Activated CD8-positive, alpha-beta T cell treated with anti-CD3 and anti-CD28 coated beads for 36 hours (primary cell): ENCODE measurements at regions not wholly inside any gene's neighbourhood (a gene's known extent, or its start where the extent isn't known, plus 50 kb on each side); places are given as distances from the start of the nearest gene placed in this dataset.

Experiments used
- ATAC-seq: fragments of 200-7000 bp; cut with Tn5 transposase; one replicate; pipeline ENCODE4 v1.10.0; 2021; ENCODE audit warnings: mild to moderate bottlenecking, moderate library complexity
- CTCF ChIA-PET: fragments of 350-600 bp; sonication (Branson Sonifier 250); formaldehyde crosslinking; loops from one replicate; lab custom pipeline; 2021; ENCODE audit warnings: antibody characterized with exemption; lab: Charles Lee
- POLR2A ChIA-PET: fragments of 350-600 bp; sonication (Branson Sonifier 250); formaldehyde crosslinking; loops from one replicate; lab custom pipeline; 2021; ENCODE audit warnings: antibody characterized with exemption; lab: Charles Lee
- DNase-seq: peaks from one replicate; pipeline ENCODE4 v3.0.0-alpha.2; 2020
- H3K27ac Mint-ChIP-seq: one replicate; pipeline ENCODE4 v1.8.0; 2021; ENCODE audit warnings: mild to moderate bottlenecking, mixed read lengths
- H3K27me3 Mint-ChIP-seq: one replicate; pipeline ENCODE4 v1.8.0; 2021; ENCODE audit warnings: mixed read lengths
- H3K36me3 Mint-ChIP-seq: one replicate; pipeline ENCODE4 v1.8.0; 2021; ENCODE audit warnings: low read depth, mixed read lengths
- H3K4me1 Mint-ChIP-seq: one replicate; pipeline ENCODE4 v1.8.0; 2021; ENCODE audit warnings: low read depth, mixed read lengths
- H3K4me3 Mint-ChIP-seq: one replicate; pipeline ENCODE4 v1.8.0; 2021; ENCODE audit warnings: mild to moderate bottlenecking, moderate library complexity, mixed read lengths
- H3K9me3 Mint-ChIP-seq: one replicate; pipeline ENCODE4 v1.8.0; 2021; ENCODE audit warnings: mixed read lengths
- intact Hi-C: fragments of 100-400 bp; cut with micrococcal nuclease; formaldehyde crosslinking; loops from one replicate; pipeline ENCODE4 v1.10.0; 2022
- TF ChIP-seq, protein P1 (sequence below): fragments of 200-600 bp; IDR thresholded peaks from one replicate; pipeline ENCODE4 v1.8.0; 2022; ENCODE audit warnings: antibody characterized with exemption, mild to moderate bottlenecking

DNA sequence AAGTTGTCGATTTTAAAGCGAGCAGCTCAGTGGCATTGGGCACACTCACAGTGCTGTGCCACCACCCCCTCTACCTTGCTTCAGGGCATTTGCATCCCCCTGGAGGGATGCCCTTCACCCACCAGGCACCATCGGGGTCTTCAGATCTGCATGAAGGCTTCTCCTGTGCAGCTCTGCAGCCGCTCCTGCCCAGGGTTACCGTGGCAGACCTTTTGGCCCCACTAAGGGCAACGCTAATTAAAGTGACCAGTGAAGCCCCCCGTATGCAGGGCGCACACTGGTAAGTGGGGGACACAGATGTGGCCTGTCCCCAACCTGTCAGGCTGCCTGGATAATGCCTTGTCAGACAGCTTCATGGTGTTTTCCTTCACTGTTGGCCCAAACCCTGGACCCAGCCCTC is 1117.7 kb downstream of the BRD1 start:
- ATAC-seq: no peak
- Mint-ChIP-seq H3K27ac (no peak overlapping the region), H3K9me3 (no peaks in the 10 kb centered on the region), H3K27me3 (no peaks in the 10 kb centered on the region), H3K4me3 (no peak overlapping the region), H3K36me3 (no peaks in the 10 kb centered on the region), H3K4me1 (no peaks in the 10 kb centered on the region)
- POLR2A ChIA-PET: no interaction called here
- CTCF ChIA-PET: no interaction called here
- no peak for DNase-seq
- intact Hi-C loops: no loop called here
- TF ChIP-seq, protein P1, sequence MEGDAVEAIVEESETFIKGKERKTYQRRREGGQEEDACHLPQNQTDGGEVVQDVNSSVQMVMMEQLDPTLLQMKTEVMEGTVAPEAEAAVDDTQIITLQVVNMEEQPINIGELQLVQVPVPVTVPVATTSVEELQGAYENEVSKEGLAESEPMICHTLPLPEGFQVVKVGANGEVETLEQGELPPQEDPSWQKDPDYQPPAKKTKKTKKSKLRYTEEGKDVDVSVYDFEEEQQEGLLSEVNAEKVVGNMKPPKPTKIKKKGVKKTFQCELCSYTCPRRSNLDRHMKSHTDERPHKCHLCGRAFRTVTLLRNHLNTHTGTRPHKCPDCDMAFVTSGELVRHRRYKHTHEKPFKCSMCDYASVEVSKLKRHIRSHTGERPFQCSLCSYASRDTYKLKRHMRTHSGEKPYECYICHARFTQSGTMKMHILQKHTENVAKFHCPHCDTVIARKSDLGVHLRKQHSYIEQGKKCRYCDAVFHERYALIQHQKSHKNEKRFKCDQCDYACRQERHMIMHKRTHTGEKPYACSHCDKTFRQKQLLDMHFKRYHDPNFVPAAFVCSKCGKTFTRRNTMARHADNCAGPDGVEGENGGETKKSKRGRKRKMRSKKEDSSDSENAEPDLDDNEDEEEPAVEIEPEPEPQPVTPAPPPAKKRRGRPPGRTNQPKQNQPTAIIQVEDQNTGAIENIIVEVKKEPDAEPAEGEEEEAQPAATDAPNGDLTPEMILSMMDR: no peak

DNA sequence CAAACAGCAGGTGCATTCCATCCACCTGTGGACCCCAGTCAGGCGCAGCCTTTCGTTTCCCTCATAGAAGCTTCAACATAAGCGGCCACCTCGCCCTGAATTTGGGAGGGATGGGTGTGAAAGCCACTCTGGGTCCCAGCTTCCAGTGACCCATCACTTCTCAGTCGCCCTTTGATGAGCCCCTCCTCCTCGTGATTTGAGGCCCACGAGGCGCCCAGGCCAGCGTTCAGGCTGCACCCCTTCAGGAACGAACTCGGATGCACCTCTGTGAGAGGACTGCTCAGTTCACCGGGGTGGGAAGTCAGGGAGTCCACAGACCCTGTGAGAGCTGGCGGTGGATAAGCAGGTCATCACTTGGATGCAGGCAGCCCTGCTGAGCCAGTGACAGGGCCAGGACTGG is 1118.2 kb downstream of the BRD1 start:
- H3K4me1 Mint-ChIP-seq: no peaks in the 10 kb centered on the region
- no peak overlapping the region for H3K4me3 Mint-ChIP-seq
- no peaks in the 10 kb centered on the region for H3K27me3 Mint-ChIP-seq
- TF ChIP-seq, protein P1: no peak
- intact Hi-C loops: no loop called here
- no peaks in the 10 kb centered on the region for H3K9me3 Mint-ChIP-seq
- ChIA-PET POLR2A (no interaction called here), CTCF (no interaction called here)
- no peak for ATAC-seq
- no peak for DNase-seq
- no peaks in the 10 kb centered on the region for H3K36me3 Mint-ChIP-seq
- H3K27ac Mint-ChIP-seq: no peak overlapping the region

DNA sequence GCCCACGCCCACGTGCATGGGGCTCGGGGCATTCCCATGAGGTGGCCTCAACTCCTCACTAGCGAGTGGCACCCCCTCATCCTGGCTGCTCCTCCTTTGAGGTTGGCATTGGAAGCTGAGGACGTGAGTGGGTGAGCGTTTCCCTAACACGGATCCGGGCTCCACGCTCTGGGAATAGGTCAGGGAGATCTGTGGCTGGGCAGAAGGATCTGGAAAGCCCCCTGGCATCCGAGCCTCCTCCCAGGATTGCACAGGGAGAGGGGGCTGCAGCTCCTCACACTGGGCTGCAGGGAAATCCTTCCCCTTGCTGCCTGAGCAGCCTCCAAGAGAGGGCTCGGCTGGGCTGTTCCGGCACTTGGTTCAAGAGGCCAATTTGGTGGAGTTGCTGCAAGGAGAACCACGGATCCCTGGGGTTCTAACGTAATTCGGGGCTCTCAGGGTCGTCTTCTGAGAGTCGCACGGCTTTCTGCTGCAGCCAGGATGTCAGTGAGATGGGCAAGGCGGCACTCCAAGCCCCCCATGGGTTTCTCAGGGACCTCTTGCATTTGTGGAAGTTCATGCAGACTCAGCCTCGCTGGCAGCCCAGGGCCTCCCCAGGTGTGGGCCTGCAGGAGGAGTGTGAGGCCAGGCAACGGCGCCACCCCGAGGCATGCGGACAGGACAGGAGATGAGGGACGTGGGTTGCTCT is 1119.0 kb downstream of the BRD1 start:
- H3K36me3 Mint-ChIP-seq: no peaks in the 10 kb centered on the region
- DNase-seq (no peak), ATAC-seq (no peak)
- intact Hi-C loops: no loop called here
- ChIA-PET CTCF (no interaction called here), POLR2A (no interaction called here)
- H3K4me1 Mint-ChIP-seq: no peaks in the 10 kb centered on the region
- no peak overlapping the region for H3K27ac Mint-ChIP-seq
- TF ChIP-seq, protein P1: no peak
- H3K4me3 Mint-ChIP-seq: no peak overlapping the region
- H3K9me3 Mint-ChIP-seq: no peaks in the 10 kb centered on the region
- no peaks in the 10 kb centered on the region for H3K27me3 Mint-ChIP-seq

DNA sequence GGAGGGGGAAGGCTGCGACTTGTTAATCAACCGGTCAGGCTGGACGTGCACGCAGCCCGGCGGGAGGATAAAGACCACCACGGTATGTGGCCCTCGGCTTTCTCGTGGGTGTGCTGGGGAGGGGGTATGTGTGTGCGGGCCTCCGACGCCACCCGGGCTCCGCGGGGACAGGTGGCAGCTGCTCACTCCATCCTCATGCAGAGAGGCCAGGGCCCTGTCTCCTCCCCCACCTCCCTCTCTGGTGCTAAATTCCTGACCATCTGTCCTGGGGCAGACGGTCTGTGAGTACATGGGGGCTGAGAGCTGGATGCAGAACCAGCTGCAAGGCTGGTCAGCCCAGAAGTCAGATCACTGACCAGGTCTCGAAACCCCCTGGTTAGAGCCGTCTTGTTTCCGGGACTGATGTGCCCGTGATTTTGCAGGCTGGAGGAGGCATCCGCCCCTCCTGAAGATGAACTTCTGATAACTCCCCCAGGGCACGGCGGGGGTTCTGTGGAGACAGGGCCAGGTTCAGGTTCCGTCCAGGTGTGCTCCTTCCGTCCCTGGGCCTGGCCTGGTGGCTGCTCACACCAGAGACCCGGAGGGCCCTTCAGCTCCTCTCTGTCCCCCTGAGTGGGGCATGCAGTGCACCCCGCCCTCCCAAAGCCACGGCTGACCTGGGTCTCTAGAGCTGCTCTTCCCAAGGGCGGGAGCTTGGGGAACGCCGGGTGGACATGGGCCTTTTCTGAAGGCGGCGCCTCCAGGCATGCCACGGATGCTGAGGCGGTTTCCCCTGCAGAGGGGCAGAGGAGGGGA is 1119.7 kb downstream of the BRD1 start:
- DNase-seq (no peak), ATAC-seq (no peak)
- no peaks in the 10 kb centered on the region for H3K9me3 Mint-ChIP-seq
- intact Hi-C loops: no loop called here
- H3K4me1 Mint-ChIP-seq: no peaks in the 10 kb centered on the region
- TF ChIP-seq, protein P1: no peak
- no peaks in the 10 kb centered on the region for H3K27me3 Mint-ChIP-seq
- no peak overlapping the region for H3K4me3 Mint-ChIP-seq
- H3K36me3 Mint-ChIP-seq: no peaks in the 10 kb centered on the region
- no peak overlapping the region for H3K27ac Mint-ChIP-seq
- POLR2A ChIA-PET: no interaction called here
- CTCF ChIA-PET: no interaction called here
